GM12892 (cell line): ENCODE measurements at regions not wholly inside any gene's neighbourhood (a gene's known extent, or its start where the extent isn't known, plus 50 kb on each side); places are given as distances from the start of the nearest gene placed in this dataset.

ENCODE experiments used
- POLR2A ChIP-seq: IDR thresholded peaks from 2 replicates; pipeline ENCODE4 v1.6.1; 2011; ENCODE audit warnings: low read depth, low read length, control low read depth
- POLR2AphosphoS5 ChIP-seq: IDR thresholded peaks from 2 replicates; pipeline ENCODE4 v1.6.1; 2011; ENCODE audit warnings: low read depth, low read length, control low read depth
- TAF1 ChIP-seq: IDR thresholded peaks from 2 replicates; pipeline ENCODE4 v1.6.1; 2011; ENCODE audit warnings: low read depth, mild to moderate bottlenecking, control low read depth, low read length, borderline replicate concordance

GRCh38 chr2:190827720-190828119, 52.9 kb upstream of the GLS start:
- TF ChIP-seq TAF1 (no peak), POLR2A (no peak), POLR2AphosphoS5 (no peak)
